SK-N-SH (cell line): ENCODE measurements at regions not wholly inside any gene's neighbourhood (a gene's known extent, or its start where the extent isn't known, plus 50 kb on each side); places are given as distances from the start of the nearest gene placed in this dataset.

Experiments
- CTCF ChIP-seq: fragments of 200-600 bp; sonication (generic); IDR thresholded peaks from 2 replicates; pipeline ENCODE4 v1.6.1; 2017; ENCODE audit warnings: antibody characterized with exemption, mild to moderate bottlenecking, moderate library complexity
- ELF1 ChIP-seq: IDR thresholded peaks from 2 replicates; pipeline ENCODE4 v1.4.0; 2012
- EP300 ChIP-seq, 2 experiments: IDR thresholded peaks; 2 replicates each; pipeline versions ENCODE4 v1.4.0 to v1.6.1; 2012; ENCODE audit warnings: borderline replicate concordance in 1 of 2, low read depth in 1 of 2, low read length in 1 of 2
- EZH2phosphoT487 ChIP-seq: fragments of 200-600 bp; sonication (generic); IDR thresholded peaks from 2 replicates; pipeline ENCODE4 v1.6.1; 2017; ENCODE audit warnings: low read depth, mixed run types, mild to moderate bottlenecking, antibody characterized with exemption, moderate library complexity, borderline replicate concordance
- FOXJ3 ChIP-seq: sonication (generic); formaldehyde crosslinking; IDR thresholded peaks from 2 replicates; pipeline ENCODE4 v1.5.1; 2020; ENCODE audit warnings: mild to moderate bottlenecking, missing genetic modification reagents
- POLR2AphosphoS5 ChIP-seq: IDR thresholded peaks from 2 replicates; pipeline ENCODE4 v1.6.1; 2012; ENCODE audit warnings: low read depth, low read length
- RCOR1 ChIP-seq: fragments of 150-350 bp; IDR thresholded peaks from 2 replicates; pipeline ENCODE4 v1.6.1; 2017; ENCODE audit warnings: antibody characterized with exemption, low read length
- RFX5 ChIP-seq: IDR thresholded peaks from 2 replicates; pipeline ENCODE4 v1.6.1; 2012; ENCODE audit warnings: mild to moderate bottlenecking, improper control_type of control experiment, low read length
- TAF1 ChIP-seq: IDR thresholded peaks from 2 replicates; pipeline ENCODE4 v1.6.1; 2012; ENCODE audit warnings: low read depth, mild to moderate bottlenecking, low read length, moderate library complexity, borderline replicate concordance
- TF ChIP-seq, protein P1 (sequence below): IDR thresholded peaks from 2 replicates; pipeline ENCODE4 v1.4.0; 2012; ENCODE audit warnings: low read depth

DNA sequence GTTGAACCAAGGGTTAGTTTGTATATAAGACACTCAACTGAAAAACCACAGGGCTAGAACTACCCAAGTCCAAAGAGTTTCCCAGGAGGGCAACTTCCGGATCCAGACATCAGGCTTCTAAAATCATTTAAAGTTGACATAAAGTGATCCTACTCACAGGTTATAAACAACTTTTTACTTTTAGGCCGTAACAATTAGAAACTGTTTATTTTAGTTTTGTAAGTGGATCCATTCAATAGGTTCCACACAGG lies 454.6 kb downstream of the MEIS1 start:
- TF ChIP-seq CTCF, result no peak
- TF ChIP-seq ELF1, result no peak
- no peak for TF ChIP-seq POLR2AphosphoS5
- no peak for TF ChIP-seq TAF1
- TF ChIP-seq FOXJ3 (CRISPR knock-in tag), result no peak
- TF ChIP-seq RCOR1, result no peak
- no peak for TF ChIP-seq RFX5
- TF ChIP-seq EZH2phosphoT487, result no peak
- TF ChIP-seq EP300 (IDR thresholded peaks at IDR 0.05; ENCODE audit: borderline replicate concordance in 1 of 2, low read depth in 1 of 2, low read length in 1 of 2), result no peak
- TF ChIP-seq, protein P1, sequence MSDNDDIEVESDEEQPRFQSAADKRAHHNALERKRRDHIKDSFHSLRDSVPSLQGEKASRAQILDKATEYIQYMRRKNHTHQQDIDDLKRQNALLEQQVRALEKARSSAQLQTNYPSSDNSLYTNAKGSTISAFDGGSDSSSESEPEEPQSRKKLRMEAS, result no peak
